ENCODE measurements at regions not wholly inside any gene's neighbourhood (a gene's known extent, or its start where the extent isn't known, plus 50 kb on each side); places are given as distances from the start of the nearest gene placed in this dataset.

GRCh38 chr6:140082867-140083297 is 708.4 kb upstream of the CITED2 start:
- H3K4me1 ChIP-seq (ENCODE audit: control insufficient read depth, insufficient read depth, low read length): no peaks in the 10 kb centered on the region
- H3K4me3 ChIP-seq (ENCODE audit: low read length): no peak overlapping the region
- H3K27ac ChIP-seq (ENCODE audit: low read length): no peak overlapping the region
- no peak for DNase-seq
- no peaks in the 10 kb centered on the region for H3K9me3 ChIP-seq (ENCODE audit: control insufficient read depth, low read depth, low read length)
- H3K36me3 ChIP-seq (ENCODE audit: control insufficient read depth, insufficient read depth, low read length): no peaks in the 10 kb centered on the region
- no peaks in the 10 kb centered on the region for H3K27me3 ChIP-seq (ENCODE audit: control insufficient read depth, insufficient read depth, low read length)
- WGBS (ENCODE audit: insufficient coverage, low lambda C conversion rate): no CpG with 5 or more reads among the region's 1 CpG

- Histone ChIP-seq H3K9me3 (ENCODE audit: control insufficient read depth, low read depth, low read length) (no peaks in the 10 kb centered on the region), H3K27me3 (ENCODE audit: control insufficient read depth, insufficient read depth, low read length) (no peaks in the 10 kb centered on the region), H3K4me1 (ENCODE audit: control insufficient read depth, insufficient read depth, low read length) (no peaks in the 10 kb centered on the region), H3K27ac (ENCODE audit: low read length) (no peak overlapping the region), H3K4me3 (ENCODE audit: low read length) (no peak overlapping the region), H3K36me3 (ENCODE audit: control insufficient read depth, insufficient read depth, low read length) (no peaks in the 10 kb centered on the region)
- DNase-seq: no peak
- 60% methylated on average over 1 of the region's 5 CpGs for WGBS (ENCODE audit: insufficient coverage, low lambda C conversion rate)
Observed at GRCh38 chr6:140079328-140079727, 704.9 kb upstream of the CITED2 start.

- 78% methylated on average over 2 of the region's 3 CpGs for WGBS (ENCODE audit: insufficient coverage, low lambda C conversion rate)
- no peaks in the 10 kb centered on the region for H3K27me3 ChIP-seq (ENCODE audit: control insufficient read depth, insufficient read depth, low read length)
- H3K9me3 ChIP-seq (ENCODE audit: control insufficient read depth, low read depth, low read length): no peaks in the 10 kb centered on the region
- no peak overlapping the region for H3K27ac ChIP-seq (ENCODE audit: low read length)
- H3K36me3 ChIP-seq (ENCODE audit: control insufficient read depth, insufficient read depth, low read length): no peaks in the 10 kb centered on the region
- no peak overlapping the region for H3K4me3 ChIP-seq (ENCODE audit: low read length)
- DNase-seq: no peak
- H3K4me1 ChIP-seq (ENCODE audit: control insufficient read depth, insufficient read depth, low read length): no peaks in the 10 kb centered on the region
Observed at GRCh38 chr6:140078561-140079125, 704.2 kb upstream of the CITED2 start.

- WGBS (ENCODE audit: insufficient coverage, low lambda C conversion rate): 84% methylated on average over 3 of the region's 5 CpGs
- no peaks in the 10 kb centered on the region for H3K27me3 ChIP-seq (ENCODE audit: control insufficient read depth, insufficient read depth, low read length)
Observed at GRCh38 chr6:140077827-140078560, 703.5 kb upstream of the CITED2 start.

GRCh38 chr6:140076105-140076504 is 701.7 kb upstream of the CITED2 start:
- DNase-seq: no peak
- 100% methylated on average over 1 of the region's 1 CpG for WGBS (ENCODE audit: insufficient coverage, low lambda C conversion rate)
- no peaks in the 10 kb centered on the region for H3K4me1 ChIP-seq (ENCODE audit: control insufficient read depth, insufficient read depth, low read length)
- H3K4me3 ChIP-seq (ENCODE audit: low read length): no peak overlapping the region
- no peaks in the 10 kb centered on the region for H3K36me3 ChIP-seq (ENCODE audit: control insufficient read depth, insufficient read depth, low read length)
- H3K27me3 ChIP-seq (ENCODE audit: control insufficient read depth, insufficient read depth, low read length): no peaks in the 10 kb centered on the region
- no peaks in the 10 kb centered on the region for H3K9me3 ChIP-seq (ENCODE audit: control insufficient read depth, low read depth, low read length)
- no peak overlapping the region for H3K27ac ChIP-seq (ENCODE audit: low read length)

More at GRCh38 chr6:140077827-140078560, 703.5 kb upstream of the CITED2 start:
- no peak overlapping the region for H3K27ac ChIP-seq (ENCODE audit: low read length)
- no peaks in the 10 kb centered on the region for H3K9me3 ChIP-seq (ENCODE audit: control insufficient read depth, low read depth, low read length)
- DNase-seq: no peak
- H3K36me3 ChIP-seq (ENCODE audit: control insufficient read depth, insufficient read depth, low read length): no peaks in the 10 kb centered on the region
- H3K4me1 ChIP-seq (ENCODE audit: control insufficient read depth, insufficient read depth, low read length): no peaks in the 10 kb centered on the region
- no peak overlapping the region for H3K4me3 ChIP-seq (ENCODE audit: low read length)

- no peak for DNase-seq
- WGBS (ENCODE audit: insufficient coverage, low lambda C conversion rate): no CpG with 5 or more reads among the region's 3 CpGs
- Histone ChIP-seq H3K9me3 (ENCODE audit: control insufficient read depth, low read depth, low read length) (no peaks in the 10 kb centered on the region), H3K36me3 (ENCODE audit: control insufficient read depth, insufficient read depth, low read length) (no peaks in the 10 kb centered on the region), H3K4me1 (ENCODE audit: control insufficient read depth, insufficient read depth, low read length) (no peaks in the 10 kb centered on the region), H3K4me3 (ENCODE audit: low read length) (no peak overlapping the region), H3K27me3 (ENCODE audit: control insufficient read depth, insufficient read depth, low read length) (no peaks in the 10 kb centered on the region), H3K27ac (ENCODE audit: low read length) (no peak overlapping the region)
Observed at GRCh38 chr6:140073456-140073855, 699.0 kb upstream of the CITED2 start.

- no peak for DNase-seq
- no CpG with 5 or more reads among the region's 1 CpG for WGBS (ENCODE audit: insufficient coverage, low lambda C conversion rate)
- H3K4me3 ChIP-seq (ENCODE audit: low read length): no peak overlapping the region
- H3K4me1 ChIP-seq (ENCODE audit: control insufficient read depth, insufficient read depth, low read length): no peaks in the 10 kb centered on the region
- H3K9me3 ChIP-seq (ENCODE audit: control insufficient read depth, low read depth, low read length): no peaks in the 10 kb centered on the region
- H3K36me3 ChIP-seq (ENCODE audit: control insufficient read depth, insufficient read depth, low read length): no peaks in the 10 kb centered on the region
- H3K27me3 ChIP-seq (ENCODE audit: control insufficient read depth, insufficient read depth, low read length): no peaks in the 10 kb centered on the region
- no peak overlapping the region for H3K27ac ChIP-seq (ENCODE audit: low read length)
Observed at GRCh38 chr6:140071601-140072062, 697.2 kb upstream of the CITED2 start.

- H3K27ac ChIP-seq (ENCODE audit: low read length): no peak overlapping the region
- no peaks in the 10 kb centered on the region for H3K27me3 ChIP-seq (ENCODE audit: control insufficient read depth, insufficient read depth, low read length)
- H3K36me3 ChIP-seq (ENCODE audit: control insufficient read depth, insufficient read depth, low read length): no peaks in the 10 kb centered on the region
- 60% methylated on average over 1 of the region's 3 CpGs for WGBS (ENCODE audit: insufficient coverage, low lambda C conversion rate)
- H3K9me3 ChIP-seq (ENCODE audit: control insufficient read depth, low read depth, low read length): no peaks in the 10 kb centered on the region
- H3K4me3 ChIP-seq (ENCODE audit: low read length): no peak overlapping the region
- H3K4me1 ChIP-seq (ENCODE audit: control insufficient read depth, insufficient read depth, low read length): no peaks in the 10 kb centered on the region
- no peak for DNase-seq
Observed at GRCh38 chr6:140070846-140071473, 696.5 kb upstream of the CITED2 start.

- Histone ChIP-seq H3K4me1 (ENCODE audit: control insufficient read depth, insufficient read depth, low read length) (no peaks in the 10 kb centered on the region), H3K36me3 (ENCODE audit: control insufficient read depth, insufficient read depth, low read length) (no peaks in the 10 kb centered on the region), H3K27ac (ENCODE audit: low read length) (no peak overlapping the region), H3K27me3 (ENCODE audit: control insufficient read depth, insufficient read depth, low read length) (no peaks in the 10 kb centered on the region), H3K4me3 (ENCODE audit: low read length) (no peak overlapping the region), H3K9me3 (ENCODE audit: control insufficient read depth, low read depth, low read length) (no peaks in the 10 kb centered on the region)
- no peak for DNase-seq
Observed at GRCh38 chr6:140069576-140069975, 695.1 kb upstream of the CITED2 start.

GRCh38 chr6:140068801-140069200 is 694.4 kb upstream of the CITED2 start:
- Histone ChIP-seq H3K27ac (ENCODE audit: low read length) (no peak overlapping the region), H3K4me1 (ENCODE audit: control insufficient read depth, insufficient read depth, low read length) (no peaks in the 10 kb centered on the region), H3K36me3 (ENCODE audit: control insufficient read depth, insufficient read depth, low read length) (no peaks in the 10 kb centered on the region), H3K9me3 (ENCODE audit: control insufficient read depth, low read depth, low read length) (no peaks in the 10 kb centered on the region), H3K27me3 (ENCODE audit: control insufficient read depth, insufficient read depth, low read length) (no peaks in the 10 kb centered on the region), H3K4me3 (ENCODE audit: low read length) (no peak overlapping the region)
- DNase-seq: no peak
- WGBS (ENCODE audit: insufficient coverage, low lambda C conversion rate): 94% methylated on average over 3 of the region's 3 CpGs

All from large intestine (tissue), 3 donors.